SK-N-MC (cell line): ENCODE measurements at regions not wholly inside any gene's neighbourhood (a gene's known extent, or its start where the extent isn't known, plus 50 kb on each side); places are given as distances from the start of the nearest gene placed in this dataset.

Experiments used
- EZH2 ChIP-seq: fragments of 200-600 bp; sonication (generic); IDR thresholded peaks from one replicate; pipeline ENCODE4 v1.6.1; 2017; ENCODE audit warnings: antibody characterized with exemption
- FOXP2 ChIP-seq: optimal IDR thresholded peaks from 2 replicates; pipeline ENCODE3; 2011; ENCODE audit warnings: mild to moderate bottlenecking, moderate library complexity; ENCODE audit not compliant: insufficient read depth; ENCODE audit errors: extremely low read length, control extremely low read depth
- POLR2AphosphoS5 ChIP-seq: IDR thresholded peaks from 2 replicates; pipeline ENCODE4 v1.6.1; 2012; ENCODE audit warnings: mild to moderate bottlenecking, low read depth, low read length, borderline replicate concordance

DNA sequence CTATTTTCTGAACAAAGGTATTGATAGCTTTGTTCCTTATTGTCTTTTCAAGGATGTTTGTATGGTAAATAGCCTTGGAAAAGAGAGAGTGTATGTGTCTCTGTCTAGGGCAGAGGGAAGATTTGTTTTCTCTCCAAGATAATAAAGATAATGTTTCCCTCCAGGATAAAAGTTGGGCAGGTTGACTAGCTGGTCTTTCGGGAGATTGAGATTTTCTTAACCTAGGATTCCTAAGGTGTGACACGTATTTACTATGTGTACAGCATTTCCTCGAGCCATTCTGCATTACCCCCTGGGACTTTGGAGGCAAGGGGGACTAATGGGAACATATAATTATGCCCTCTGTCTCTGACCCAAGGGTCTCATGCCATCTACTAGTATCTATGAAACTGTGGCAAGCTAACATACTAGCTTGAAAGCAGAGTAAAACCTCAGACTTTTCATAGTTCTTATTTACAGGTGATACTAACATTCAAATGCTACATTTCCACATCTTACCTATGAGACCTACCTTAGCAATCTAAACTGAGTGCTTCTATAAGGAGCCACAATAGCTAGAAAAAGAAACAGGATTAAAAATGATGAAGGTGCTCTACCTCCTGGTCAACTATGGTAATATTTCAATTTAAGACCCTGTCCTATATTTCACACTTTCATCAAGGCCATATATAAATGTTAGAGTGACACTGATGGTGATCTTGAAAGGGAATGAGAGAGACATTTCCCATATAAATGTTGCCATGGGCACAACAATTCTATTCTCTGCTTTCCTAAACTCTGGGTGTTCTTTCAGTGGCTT, 252.9 kb upstream of the CBLB start:
- TF ChIP-seq EZH2 (no peak), POLR2AphosphoS5 (no peak), FOXP2 (no peak)
